A673 (cell line): ENCODE measurements at regions not wholly inside any gene's neighbourhood (a gene's known extent, or its start where the extent isn't known, plus 50 kb on each side); places are given as distances from the start of the nearest gene placed in this dataset.

Source experiments
- BruUV-seq: library from RNA; stranded (reverse); fragments of 400-500 nt; replicated peaks from 2 replicates; lab custom pipeline; 2021; lab: Mats Ljungman, UMichigan
- CTCF ChIA-PET: fragments of 300-600 bp; sonication (Branson Sonifier 250); formaldehyde crosslinking; loops from one replicate; lab custom pipeline; 2022; ENCODE audit warnings: antibody characterized with exemption; lab: Charles Lee
- POLR2A ChIA-PET: fragments of 300-600 bp; sonication (Branson Sonifier 250); formaldehyde crosslinking; loops from one replicate; lab custom pipeline; 2022; ENCODE audit warnings: antibody characterized with exemption; ENCODE audit not compliant: low non-redundant PET; lab: Charles Lee
- DNase-seq: peaks from one replicate; pipeline ENCODE4 v3.0.0-alpha.2; 2015; ENCODE audit warnings: low spot score
- H3K27ac ChIP-seq: fragments of 200-600 bp; sonication (generic); 2 replicates; pipeline ENCODE4 v1.5.1; 2016; ENCODE audit warnings: mixed run types, low read depth, mild to moderate bottlenecking, mixed read lengths, antibody characterized with exemption, low read length; ENCODE audit not compliant: poor library complexity, severe bottlenecking
- H3K27me3 ChIP-seq: fragments of 200-600 bp; sonication (generic); replicated peaks from 2 replicates; pipeline ENCODE4 v1.6.1; 2017; ENCODE audit warnings: mixed run types, low read depth, mild to moderate bottlenecking, mixed read lengths, antibody characterized with exemption, low read length; ENCODE audit not compliant: insufficient read depth, poor library complexity
- H3K36me3 ChIP-seq: fragments of 200-600 bp; sonication (generic); 2 replicates; pipeline ENCODE4 v1.6.1; 2016; ENCODE audit warnings: mixed run types, mild to moderate bottlenecking, mixed read lengths, antibody characterized with exemption, low read length; ENCODE audit not compliant: insufficient read depth, poor library complexity, severe bottlenecking
- H3K4me1 ChIP-seq: fragments of 200-600 bp; sonication (generic); 2 replicates; pipeline ENCODE4 v1.6.1; 2017; ENCODE audit warnings: mixed run types, mild to moderate bottlenecking, mixed read lengths, antibody characterized with exemption, low read length; ENCODE audit not compliant: insufficient read depth, poor library complexity, severe bottlenecking
- H3K4me3 ChIP-seq: fragments of 200-600 bp; sonication (generic); 2 replicates; pipeline ENCODE4 v1.5.1; 2016; ENCODE audit warnings: low read depth, mixed run types, mild to moderate bottlenecking, mixed read lengths, low read length; ENCODE audit not compliant: poor library complexity, severe bottlenecking
- H3K9me3 ChIP-seq: fragments of 200-600 bp; sonication (generic); 2 replicates; pipeline ENCODE4 v1.6.1; 2016; ENCODE audit warnings: mixed run types, low read depth, mild to moderate bottlenecking, mixed read lengths, antibody characterized with exemption, low read length; ENCODE audit not compliant: poor library complexity, severe bottlenecking
- CTCF ChIP-seq: fragments of 300-800, 200-600 bp; sonication (generic); conservative IDR thresholded peaks from 2 replicates; pipeline ENCODE4 v1.5.1; 2017; ENCODE audit warnings: low read depth, mild to moderate bottlenecking, antibody characterized with exemption, low read length, moderate library complexity, mixed read lengths
- EZH2 ChIP-seq: fragments of 200-600 bp; sonication (generic); IDR thresholded peaks from 2 replicates; pipeline ENCODE4 v1.6.1; 2017; ENCODE audit warnings: borderline replicate concordance, low read depth, mild to moderate bottlenecking, mixed read lengths, antibody characterized with exemption, low read length; ENCODE audit not compliant: poor library complexity, severe bottlenecking
- intact Hi-C: fragments of 100-400 bp; cut with micrococcal nuclease; formaldehyde crosslinking; loops from one replicate; pipeline ENCODE4 v1.10.0; 2022; ENCODE audit not compliant: unreplicated experiment

GRCh38 chr14:65330416-65330815, 82.1 kb upstream of the FUT8 start:
- intact Hi-C loops = no loop called here
- TF ChIP-seq EZH2 = no peak
- H3K27me3 ChIP-seq = no peaks in the 10 kb centered on the region
- DNase-seq = no peak
- H3K4me3 ChIP-seq = no peak overlapping the region
- H3K36me3 ChIP-seq = no peaks in the 10 kb centered on the region
- ChIA-PET POLR2A (no interaction called here), CTCF (no interaction called here)
- H3K27ac ChIP-seq = no peak overlapping the region
- H3K9me3 ChIP-seq = no peaks in the 10 kb centered on the region
- no TSS peak for BruUV-seq
- no peaks in the 10 kb centered on the region for H3K4me1 ChIP-seq

- Histone ChIP-seq H3K27me3 (no peaks in the 10 kb centered on the region), H3K36me3 (no peaks in the 10 kb centered on the region), H3K27ac (no peak overlapping the region), H3K9me3 (no peaks in the 10 kb centered on the region), H3K4me3 (no peak overlapping the region), H3K4me1 (no peaks in the 10 kb centered on the region)
- TF ChIP-seq EZH2 = no peak
- TF ChIP-seq CTCF = no peak
- intact Hi-C loops = no loop called here
- ChIA-PET POLR2A (no interaction called here), CTCF (no interaction called here)
- BruUV-seq = no TSS peak
- no peak for DNase-seq
These were observed 80.9 kb upstream of the FUT8 start for GRCh38 chr14:65331652-65332051.

GRCh38 chr14:65332141-65332871, 80.2 kb upstream of the FUT8 start:
- ChIA-PET CTCF (no interaction called here), POLR2A (no interaction called here)
- H3K27ac ChIP-seq = no peak overlapping the region
- H3K9me3 ChIP-seq = no peaks in the 10 kb centered on the region
- H3K27me3 ChIP-seq = no peaks in the 10 kb centered on the region
- DNase-seq = no peak
- no peak overlapping the region for H3K4me3 ChIP-seq
- no TSS peak for BruUV-seq
- no peaks in the 10 kb centered on the region for H3K4me1 ChIP-seq
- intact Hi-C loops = no loop called here
- no peak for TF ChIP-seq CTCF
- TF ChIP-seq EZH2 = no peak
- no peaks in the 10 kb centered on the region for H3K36me3 ChIP-seq
